SHP77 (cell line): ENCODE measurements at regions not wholly inside any gene's neighbourhood (a gene's known extent, or its start where the extent isn't known, plus 50 kb on each side); places are given as distances from the start of the nearest gene placed in this dataset.
A peak's percentile ranks its signal among the peaks of the same experiment; 100 is the strongest.
"Not testable (repeated sequence)": the region's sequence is repeated elsewhere in the genome, so short reads cannot be mapped to it uniquely, and the experiment has no call there.

ENCODE experiments used
- DNase-seq, 2 experiments: peaks; one replicate each; lab custom pipeline; 2025; lab: John Stamatoyannopoulos, UW

DNA sequence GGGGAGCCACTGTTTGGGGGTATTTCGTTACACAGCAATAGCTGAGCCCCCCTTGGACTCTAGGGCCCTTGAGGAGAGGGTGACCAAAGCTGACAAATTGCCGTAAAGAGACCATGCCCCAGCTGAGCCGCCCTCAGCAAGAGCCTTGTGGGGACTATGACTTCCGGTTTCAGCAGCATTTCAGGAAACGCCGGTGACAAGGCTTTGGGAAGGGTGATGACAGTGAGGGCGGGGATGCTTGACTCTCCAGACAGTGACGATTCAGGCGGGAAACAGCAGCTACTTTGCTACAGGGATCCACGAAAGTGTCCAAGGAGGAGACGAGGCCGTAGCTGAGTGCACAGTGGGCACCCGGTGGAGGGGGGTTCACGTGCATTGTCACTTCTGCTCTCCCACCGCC is 360.8 kb downstream of the C16orf95 start:
- DNase-seq = no peak

DNA sequence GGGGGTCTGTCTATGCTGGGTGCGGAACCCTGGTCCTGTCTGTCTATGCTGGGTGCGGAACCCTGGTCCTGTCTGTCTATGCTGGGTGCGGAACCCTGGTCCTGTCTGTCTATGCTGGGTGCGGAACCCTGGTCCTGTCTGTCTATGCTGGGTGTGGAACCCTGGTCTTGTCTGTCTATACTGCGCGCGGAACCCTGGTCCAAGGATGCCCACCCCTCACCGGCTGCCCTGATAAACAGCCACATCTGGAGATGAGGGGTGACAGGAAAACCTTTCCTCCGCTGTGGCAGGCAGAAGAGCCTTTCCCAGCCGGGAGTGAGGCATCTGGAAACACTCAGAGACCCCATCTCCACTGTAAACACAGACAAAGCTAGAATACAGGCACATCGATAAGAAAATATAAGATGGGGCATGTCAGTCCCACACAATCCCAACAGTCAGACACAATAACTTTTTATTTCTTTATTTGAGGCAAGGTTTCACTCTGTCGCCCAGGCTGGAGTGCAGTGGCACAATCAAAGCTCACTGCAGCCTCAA is 359.5 kb downstream of the C16orf95 start:
- DNase-seq = not testable (repeated sequence)

DNA sequence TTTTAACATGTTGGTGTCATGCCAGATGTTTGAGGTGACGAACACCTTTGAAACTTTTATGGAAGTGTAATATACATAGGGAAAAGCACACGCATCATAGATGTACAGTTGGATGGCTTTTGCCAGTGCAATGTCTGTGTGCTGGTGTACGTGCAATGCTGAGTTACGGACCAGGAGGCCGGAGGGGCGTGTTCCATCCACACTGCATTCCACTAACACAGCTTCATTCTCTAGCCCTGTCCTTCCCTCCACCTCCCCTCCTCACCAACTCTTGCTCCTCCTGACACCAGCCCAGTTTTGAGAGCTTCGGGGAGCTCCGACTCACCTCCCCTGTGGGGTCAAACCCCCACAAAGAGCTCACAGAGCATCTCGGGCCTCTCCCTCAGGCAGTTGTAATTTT is 358.8 kb downstream of the C16orf95 start:
- no peak for DNase-seq

DNA sequence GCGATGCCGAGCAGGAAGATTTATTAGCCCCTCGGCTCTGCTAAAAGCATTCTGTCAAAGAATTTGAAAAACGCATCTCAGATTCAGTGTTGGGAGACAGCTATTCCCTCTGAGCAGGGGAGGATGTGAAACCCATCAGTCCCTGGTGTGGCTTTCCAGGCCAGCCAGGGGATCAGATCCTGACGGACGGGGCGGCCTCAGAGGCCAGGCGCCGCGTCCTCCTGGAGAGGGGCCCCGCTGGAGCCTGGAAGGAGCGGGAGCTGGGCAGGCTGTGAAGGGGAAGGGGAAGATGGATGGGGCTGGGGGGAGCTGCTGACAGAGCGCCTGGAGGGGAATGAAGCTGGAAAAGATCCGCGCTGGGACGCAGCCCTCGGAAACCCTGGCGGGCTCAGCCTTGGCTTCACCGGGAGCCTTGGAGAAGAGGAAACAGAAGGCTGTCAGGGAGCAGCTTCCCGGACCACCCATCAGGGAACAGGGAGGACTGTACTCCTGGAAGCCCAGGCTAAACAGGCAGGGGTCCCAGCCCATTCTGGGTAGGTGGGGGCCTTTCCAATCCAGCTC is 358.0 kb downstream of the C16orf95 start:
- no peak for DNase-seq

DNA sequence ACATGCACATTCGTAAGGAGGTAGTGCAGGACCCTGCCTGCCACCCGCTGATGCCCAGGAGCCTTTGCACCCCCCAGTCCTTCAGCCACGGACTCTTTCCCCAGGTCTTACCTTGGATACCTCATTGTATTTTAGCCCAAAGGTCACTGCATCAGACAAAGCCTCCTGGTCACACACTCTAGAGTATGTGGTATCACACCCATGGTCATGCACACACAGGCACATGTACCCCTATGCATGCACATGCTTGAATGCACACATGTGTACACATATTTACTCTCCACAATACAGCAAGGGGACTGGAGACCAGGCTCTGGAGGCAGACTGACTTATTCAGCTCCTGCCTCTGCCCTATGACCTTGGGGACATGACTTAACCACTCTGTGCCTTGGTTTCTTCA is 357.5 kb downstream of the C16orf95 start:
- no peak for DNase-seq

DNA sequence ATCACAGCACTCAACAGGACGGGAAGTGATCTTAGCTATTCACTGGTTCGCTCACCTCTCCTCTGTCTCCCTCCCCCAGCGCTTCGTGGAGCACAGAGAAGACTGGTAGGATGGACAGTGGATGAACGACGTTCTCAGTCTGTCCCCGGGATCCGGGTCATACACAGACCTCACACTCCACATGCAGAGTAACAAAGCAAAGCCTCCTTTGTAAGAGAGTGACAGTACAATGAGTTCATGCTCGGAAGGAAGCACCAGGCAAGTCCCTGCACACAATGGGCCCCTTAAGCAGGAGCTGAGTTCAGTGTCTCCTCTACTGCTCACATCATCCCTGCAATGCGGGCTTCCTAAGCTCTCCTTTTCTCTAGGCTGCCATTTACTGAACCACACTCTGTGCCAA is 356.9 kb downstream of the C16orf95 start:
- DNase-seq = no peak

DNA sequence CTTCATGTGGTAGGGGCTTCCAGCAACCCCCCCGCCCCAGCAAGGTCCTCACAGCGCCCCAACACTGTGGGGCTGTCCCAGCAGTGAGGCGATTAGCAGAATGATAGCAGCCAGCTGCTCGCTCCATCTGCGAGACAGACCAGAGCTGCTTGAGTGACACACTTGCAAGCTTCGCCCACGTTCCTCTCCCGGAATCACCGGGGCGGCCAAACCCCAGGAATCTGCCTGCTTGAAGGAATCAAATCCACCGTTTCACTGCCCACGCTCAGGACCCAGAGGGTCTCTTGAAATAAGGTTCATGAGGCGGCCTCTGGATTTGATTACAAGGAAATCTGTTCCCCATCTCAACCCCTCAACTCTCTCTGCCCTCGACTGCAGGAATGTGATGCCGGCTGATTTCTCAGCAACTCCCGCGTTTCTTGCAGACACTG is 356.0 kb downstream of the C16orf95 start:
- DNase-seq = no peak

DNA sequence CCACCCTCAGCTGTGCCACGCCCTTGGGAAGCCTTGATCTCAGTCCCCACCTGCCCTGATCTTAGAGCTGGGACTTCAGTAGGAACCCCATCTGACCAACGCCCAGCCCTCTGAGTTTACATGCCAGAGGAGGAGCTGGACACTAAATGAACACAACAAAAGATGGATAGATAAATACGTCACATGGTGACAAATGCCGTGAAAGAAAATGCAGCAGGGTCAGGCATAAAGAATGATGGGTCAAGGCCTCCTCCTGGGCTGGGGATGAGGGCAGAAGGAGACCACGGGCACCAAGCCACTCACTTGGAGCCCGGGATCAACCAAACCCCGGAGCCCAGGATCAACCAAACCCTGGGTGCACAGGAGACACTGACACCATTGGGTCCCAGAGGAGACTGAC is 354.9 kb downstream of the C16orf95 start:
- DNase-seq = no peak

DNA sequence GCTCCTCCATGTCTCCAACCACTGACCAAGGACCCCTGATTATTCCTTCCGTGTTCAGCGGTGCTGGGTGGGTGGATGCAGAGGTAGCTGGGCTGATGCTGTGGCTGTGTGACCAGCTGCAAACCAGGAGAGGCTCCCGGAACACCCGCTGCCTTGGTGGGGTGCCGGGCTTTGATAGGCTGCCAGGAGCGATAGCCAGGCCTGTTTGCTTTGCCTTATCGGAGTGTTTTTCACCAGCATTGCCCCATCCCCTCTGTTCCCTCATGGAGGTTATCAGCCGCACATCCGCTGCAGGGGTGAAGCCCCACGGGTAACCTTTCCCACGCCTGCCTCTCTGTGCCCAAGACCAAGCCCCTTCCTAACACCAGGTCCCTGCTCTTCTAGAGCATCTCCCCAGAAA is 354.3 kb downstream of the C16orf95 start:
- DNase-seq = no peak

DNA sequence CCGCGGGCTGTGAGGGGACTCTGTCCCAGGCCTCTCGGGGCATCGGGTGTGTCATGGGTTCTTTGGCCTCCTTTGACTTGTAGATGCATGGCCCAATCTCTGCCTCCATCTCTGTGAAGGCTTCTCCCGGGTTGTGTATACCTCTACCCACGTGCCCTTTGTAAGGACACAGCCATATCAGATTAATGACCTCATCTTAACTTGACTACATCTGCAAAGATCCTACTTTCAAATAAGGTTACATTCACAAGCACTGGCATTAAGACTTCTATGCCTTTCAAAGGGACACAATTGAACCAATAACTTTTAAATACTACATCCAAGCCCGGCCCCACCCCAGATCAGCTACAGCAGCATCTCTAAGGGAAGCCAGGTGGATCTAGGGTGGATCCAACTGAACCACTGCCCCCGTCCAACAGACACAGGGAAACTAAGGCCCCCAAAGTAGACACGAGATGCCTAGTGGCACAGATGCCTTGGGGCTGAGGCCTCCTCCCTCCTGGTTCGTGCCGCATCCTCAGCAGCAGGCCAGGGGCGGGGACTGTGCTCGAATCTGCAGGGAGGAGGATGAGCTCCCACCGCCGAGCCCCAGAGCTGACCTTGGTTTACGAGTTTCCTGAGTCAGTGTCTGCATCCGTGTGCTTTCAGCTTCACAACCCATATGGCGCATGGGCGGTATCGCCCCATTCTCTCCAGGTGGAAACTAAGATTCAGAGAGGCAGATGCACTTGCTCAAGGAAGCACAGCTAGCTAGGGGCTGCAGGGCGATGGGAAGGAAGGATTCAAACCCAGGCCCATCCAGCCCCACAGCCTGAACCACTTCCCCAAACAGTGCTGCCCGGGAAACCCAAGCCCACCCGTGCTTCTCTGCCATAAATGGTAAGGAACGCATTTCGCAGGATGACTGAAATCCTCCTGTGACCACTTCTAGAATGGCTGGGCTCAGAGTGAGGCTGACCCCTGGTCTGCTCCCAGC is 353.3 kb downstream of the C16orf95 start:
- DNase-seq = no peak

DNA sequence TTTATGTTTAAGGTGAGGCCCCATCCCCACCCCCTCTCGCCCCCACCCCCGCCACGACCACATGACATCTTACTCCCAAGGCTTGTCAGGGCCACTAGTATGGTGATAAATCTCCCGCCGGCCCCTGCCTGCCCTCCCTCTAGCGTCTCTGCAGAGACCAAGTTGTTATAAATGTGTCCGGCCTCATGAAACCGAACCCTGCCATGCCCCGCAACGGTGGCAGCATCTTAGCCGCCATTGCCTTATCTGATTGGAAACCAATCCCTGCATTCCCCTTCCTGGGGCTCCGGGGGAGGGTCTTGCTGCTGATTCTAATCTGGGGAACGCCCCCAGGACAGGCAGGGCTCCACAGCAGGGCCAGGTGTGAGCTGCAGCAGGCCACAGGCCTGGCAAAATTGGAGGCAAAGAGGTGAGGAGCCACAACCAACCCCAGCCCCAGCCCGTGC is 352.4 kb downstream of the C16orf95 start:
- no peak for DNase-seq

DNA sequence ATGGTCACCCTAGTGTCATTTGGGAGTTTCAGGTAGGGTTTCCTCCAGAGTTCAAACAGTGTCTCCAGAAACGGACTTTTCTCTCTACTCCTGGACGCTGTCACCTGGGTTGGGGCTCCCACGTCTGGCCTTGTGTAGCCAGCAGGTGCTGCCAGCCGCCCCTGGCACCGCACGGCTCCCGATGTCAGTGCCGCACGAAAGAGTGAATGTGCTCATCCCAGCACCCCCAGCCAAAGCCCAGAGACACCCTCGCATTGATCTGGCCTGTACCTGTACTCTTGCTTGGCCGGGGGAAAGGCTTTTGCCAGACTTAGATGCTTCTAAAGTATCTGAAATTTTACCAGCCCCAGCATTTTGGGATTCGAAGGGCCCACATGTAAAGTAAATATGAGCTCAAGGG is 351.9 kb downstream of the C16orf95 start:
- DNase-seq = no peak

DNA sequence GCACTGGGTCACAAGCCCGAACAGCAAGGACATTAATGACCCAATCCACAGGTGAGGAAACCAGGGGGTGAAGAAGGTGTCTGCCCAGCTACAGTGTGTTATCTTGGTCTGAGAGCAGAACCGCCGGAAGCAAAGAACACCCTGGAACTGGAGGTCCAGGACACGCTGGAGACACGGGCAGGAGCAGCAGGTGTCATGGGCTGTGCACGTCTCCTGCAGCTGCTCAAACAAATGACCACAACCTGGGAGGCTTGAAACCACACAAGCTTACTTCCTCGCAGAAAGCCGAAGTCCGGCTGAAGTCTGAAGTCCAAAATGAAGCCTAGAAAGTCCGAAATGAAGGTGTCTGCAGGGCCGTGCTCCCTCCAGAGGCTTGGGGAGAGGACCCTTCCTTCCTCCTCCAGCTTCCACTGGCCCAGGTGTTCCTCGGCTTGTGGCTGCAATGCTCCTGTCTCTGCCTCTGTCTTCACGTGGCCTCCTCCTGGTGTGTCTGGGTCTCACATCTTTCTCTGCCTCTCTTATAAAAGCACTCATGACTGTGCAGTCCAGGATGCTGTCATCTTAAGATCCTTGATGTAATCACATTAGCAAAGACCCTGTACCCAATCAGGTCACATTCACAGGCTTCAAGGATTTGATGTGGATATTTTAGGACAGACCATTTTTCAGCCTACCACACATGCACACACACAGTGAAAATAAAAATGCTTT is 351.2 kb downstream of the C16orf95 start:
- DNase-seq = peak; percentile 48 to 70

DNA sequence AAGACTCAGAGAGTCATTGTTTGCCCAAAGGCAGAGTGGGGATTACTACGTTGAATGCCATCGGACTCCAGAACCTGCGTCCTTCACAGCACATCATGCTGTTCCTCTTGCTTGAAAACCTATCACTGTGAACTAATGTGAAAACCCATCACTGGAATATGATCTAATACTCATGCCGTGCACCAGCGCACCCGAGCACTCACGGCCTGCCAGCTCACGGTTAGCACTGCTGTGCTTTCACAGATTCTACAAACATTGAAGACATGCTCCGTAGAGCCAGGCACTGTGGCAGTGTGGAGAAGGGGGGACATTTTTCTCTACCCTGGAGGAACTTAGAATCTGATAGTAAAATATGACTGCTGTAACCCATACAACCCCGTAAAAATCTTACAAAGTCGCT is 350.4 kb downstream of the C16orf95 start:
- DNase-seq = no peak

DNA sequence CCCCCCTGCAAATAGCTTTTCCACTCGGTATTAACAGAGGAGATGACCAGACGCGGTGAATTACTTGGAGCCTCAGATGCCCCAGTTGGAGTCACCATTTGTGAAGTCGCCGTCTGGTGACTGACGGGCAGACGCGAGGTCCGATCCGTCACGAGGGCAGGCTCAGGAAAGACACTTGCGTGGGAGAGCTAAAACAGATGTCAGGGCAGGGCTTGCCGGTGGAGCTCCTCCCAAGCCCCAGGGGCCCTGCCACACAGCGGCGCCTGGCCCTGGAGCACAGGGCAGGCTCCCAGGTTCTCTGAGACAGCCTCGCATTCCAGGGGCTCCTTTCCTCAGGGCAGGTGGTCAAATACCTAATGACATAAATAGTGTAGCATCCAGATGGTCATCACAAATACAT is 348.3 kb downstream of the C16orf95 start:
- DNase-seq = no peak

DNA sequence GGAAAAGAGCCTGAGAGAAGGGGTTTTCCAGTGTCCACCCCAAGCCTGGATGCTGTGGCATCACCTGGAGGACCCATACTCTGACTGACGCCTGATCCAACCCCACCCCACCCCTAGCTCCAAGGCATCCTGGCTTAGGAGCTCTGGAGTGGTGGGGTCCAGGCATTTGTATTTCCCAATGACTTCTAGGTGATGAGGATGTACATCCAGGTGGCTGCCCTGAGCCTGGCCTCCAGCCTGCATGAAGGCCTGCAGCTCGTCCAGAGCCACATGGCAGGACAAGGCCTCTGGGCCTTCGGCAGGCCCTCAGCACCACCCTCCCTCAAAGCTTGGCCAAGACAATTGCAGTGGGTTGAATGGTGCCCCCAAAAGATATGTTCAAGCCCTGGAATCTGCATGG is 347.5 kb downstream of the C16orf95 start:
- no peak for DNase-seq

DNA sequence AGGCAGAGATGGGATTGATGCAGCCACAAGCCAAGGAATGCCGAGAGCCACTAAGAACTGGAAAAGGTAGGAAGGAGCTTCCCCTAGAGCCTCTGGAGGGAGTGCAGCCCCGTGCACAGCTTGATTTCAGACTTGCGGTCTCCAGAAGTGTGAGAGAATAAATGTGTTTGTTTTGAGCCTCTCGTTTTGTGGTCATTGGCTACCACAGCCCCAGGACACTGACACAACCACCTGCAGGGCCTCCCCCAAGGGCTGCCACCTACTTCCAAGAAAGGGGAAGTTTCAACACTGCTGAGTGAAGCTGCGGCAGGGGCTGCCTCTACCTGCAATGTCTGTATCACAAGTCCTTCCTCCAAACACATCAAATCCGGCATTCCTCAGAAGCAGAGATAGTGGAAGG is 346.9 kb downstream of the C16orf95 start:
- no peak for DNase-seq

DNA sequence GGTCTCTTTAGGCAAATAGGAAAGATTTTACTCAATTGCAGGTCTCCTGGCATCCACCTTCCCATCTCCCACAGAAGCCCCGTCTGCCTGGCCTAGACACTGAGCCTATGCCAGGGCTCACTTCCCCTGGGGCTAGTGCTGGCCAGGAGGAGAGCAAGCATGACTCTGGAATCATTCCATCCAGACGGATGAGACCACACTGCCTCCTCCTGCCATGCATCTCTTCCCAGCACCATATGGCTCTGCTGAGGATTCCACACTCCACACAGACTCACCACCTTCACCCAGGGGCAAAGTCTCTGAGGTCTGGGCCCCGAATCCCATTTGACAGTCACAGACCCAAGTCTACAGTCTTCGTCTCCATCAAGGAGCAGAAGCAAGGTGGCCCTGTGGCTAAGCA is 346.5 kb downstream of the C16orf95 start:
- DNase-seq = no peak

DNA sequence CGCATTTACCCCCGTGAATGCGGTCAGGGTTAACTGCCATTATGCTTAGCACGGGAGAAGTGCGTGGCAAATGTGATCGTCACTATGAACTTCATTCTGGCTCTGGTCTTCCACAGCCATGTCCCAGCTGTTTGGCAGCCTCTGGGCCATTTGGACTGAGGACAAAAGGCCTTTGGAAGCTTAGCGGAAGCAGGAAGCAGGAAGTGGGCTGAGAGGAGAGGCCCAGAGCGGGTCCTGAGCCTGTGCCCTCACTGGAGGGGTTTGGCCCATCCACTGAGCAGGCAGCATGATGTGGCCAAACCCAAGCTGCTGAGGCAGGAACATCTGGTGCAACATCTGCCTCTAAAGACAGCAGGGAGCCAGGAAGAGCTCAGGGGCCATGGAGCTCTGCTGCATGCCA is 345.9 kb downstream of the C16orf95 start:
- DNase-seq = no peak

DNA sequence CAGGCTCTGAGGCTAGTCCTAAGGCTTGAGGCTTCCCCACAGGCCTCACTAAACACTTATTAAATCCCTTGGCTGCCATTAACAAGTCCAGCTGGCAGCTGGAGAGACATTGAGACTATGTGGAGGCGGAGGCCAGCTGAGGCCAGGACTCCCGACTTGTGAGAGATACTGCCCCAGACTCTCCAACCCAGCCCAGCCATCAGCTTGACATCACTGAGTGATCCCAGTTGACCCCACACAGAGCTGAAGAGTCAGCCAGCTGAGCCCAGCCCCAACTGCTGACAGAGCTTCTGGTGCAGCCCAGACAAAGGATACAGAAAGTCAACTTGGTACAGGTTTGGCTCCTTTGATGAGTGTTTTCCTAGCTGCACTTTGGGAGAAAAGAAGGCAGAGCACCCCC is 343.1 kb downstream of the C16orf95 start:
- DNase-seq = no peak

DNA sequence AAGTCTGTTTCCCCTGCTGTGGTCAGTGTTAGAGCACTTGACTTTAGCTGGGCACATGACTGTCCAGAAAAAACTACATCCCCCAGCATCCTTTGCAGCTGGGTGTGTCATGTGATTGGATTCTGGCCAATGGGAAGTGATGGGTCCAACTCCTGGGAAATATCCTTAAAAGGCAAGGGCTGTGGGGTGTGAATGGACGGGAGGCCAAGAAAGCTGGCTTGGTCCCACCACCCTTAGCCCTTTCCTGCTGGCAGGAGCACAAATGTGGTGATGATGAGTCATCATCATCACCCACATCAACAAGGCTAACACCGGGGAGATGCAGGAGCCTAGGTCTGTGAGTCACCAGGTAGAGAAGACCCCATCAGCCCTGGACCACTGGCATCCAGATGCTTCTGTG is 341.7 kb downstream of the C16orf95 start:
- DNase-seq = no peak

DNA sequence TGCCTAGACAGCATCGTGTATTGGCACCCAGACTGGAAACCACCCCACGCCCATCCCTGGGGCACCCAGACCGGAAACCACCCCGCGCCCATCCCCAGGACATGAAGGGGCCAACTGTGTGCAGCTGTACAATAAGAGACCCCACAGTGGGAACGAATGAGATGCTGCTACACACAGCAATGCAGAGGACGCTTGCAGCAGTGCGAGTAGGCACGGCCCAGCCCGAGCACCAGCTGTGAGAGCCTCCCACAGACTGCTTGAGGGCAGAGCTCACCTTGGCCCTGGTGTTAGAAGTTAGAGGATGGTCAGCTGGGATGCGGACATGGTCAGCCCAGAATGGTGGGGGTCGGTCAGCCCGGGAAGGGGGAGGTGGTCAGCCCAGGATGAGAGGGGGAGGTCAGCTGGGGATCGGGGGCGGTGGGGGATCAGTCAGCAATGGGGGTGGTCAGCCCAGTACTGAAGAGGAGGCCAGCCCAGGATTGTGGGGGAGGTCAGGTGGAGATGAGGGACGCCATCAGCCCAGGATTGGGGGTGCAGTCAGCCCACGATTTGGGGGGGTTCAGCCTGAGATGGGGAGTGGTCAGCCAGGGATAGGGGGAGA is 340.0 kb downstream of the C16orf95 start:
- no peak for DNase-seq
